Choroid plexus epithelial cell (primary cell): ENCODE measurements at regions not wholly inside any gene's neighbourhood (a gene's known extent, or its start where the extent isn't known, plus 50 kb on each side); places are given as distances from the start of the nearest gene placed in this dataset.

Source experiments
- DNase-seq: peaks from one replicate; pipeline ENCODE4 v3.0.0-alpha.2; 2010; ENCODE audit warnings: low read depth
- H3K4me3 ChIP-seq: 2 replicates; pipeline ENCODE4 v1.5.1; 2011; ENCODE audit warnings: low read depth, mild to moderate bottlenecking, control low read depth, low read length, moderate library complexity
- TF ChIP-seq, protein P1 (sequence below): conservative IDR thresholded peaks from 2 replicates; pipeline ENCODE4 v1.5.1; 2011; ENCODE audit warnings: low read depth, mild to moderate bottlenecking, control low read depth, inconsistent platforms, low read length, moderate library complexity

DNA sequence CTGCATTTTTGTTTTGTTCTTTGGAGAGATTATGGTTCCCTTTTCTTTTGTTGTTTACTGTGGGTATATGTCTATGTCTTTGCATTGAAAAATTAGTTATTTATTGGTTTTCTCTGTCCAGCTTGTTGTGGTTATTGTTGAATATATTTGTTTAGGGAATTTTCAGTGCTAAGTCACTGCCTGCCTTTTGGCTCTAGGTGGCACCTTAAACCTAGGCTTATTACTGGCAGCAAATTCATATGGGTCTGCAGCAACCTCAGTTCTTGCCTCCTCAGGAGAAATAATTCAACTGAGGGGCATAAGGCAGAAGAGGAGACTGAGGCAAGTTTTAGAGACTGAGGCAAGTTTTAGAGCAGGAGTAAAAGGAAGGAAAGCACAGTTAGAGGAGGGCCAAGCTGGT, 1157.3 kb upstream of the AGA start:
- no peak overlapping the region for H3K4me3 ChIP-seq
- no peak for DNase-seq
- TF ChIP-seq, protein P1, sequence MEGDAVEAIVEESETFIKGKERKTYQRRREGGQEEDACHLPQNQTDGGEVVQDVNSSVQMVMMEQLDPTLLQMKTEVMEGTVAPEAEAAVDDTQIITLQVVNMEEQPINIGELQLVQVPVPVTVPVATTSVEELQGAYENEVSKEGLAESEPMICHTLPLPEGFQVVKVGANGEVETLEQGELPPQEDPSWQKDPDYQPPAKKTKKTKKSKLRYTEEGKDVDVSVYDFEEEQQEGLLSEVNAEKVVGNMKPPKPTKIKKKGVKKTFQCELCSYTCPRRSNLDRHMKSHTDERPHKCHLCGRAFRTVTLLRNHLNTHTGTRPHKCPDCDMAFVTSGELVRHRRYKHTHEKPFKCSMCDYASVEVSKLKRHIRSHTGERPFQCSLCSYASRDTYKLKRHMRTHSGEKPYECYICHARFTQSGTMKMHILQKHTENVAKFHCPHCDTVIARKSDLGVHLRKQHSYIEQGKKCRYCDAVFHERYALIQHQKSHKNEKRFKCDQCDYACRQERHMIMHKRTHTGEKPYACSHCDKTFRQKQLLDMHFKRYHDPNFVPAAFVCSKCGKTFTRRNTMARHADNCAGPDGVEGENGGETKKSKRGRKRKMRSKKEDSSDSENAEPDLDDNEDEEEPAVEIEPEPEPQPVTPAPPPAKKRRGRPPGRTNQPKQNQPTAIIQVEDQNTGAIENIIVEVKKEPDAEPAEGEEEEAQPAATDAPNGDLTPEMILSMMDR, result no peak

- peak; percentile 3 for DNase-seq
- no peak overlapping the region for H3K4me3 ChIP-seq
- TF ChIP-seq, protein P1, result no peak
Observed at GRCh38 chr4:178602833-178603232, 1160.6 kb upstream of the AGA start.

- no peak overlapping the region for H3K4me3 ChIP-seq
- TF ChIP-seq, protein P1, result no peak
- no peak for DNase-seq
Observed at GRCh38 chr4:178611062-178611461, 1168.8 kb upstream of the AGA start.

- TF ChIP-seq, protein P1, result no peak
- no peak for DNase-seq
Observed at GRCh38 chr4:178612733-178613132, 1170.5 kb upstream of the AGA start.

GRCh38 chr4:178632415-178632814, 1190.2 kb upstream of the AGA start:
- TF ChIP-seq, protein P1, result no peak
- no peak overlapping the region for H3K4me3 ChIP-seq
- DNase-seq, result no peak

More at GRCh38 chr4:178612733-178613132, 1170.5 kb upstream of the AGA start:
- no peak overlapping the region for H3K4me3 ChIP-seq

- TF ChIP-seq, protein P1, result no peak
- no peak for DNase-seq
- no peak overlapping the region for H3K4me3 ChIP-seq
Observed at GRCh38 chr4:178633263-178633662, 1191.0 kb upstream of the AGA start.

DNA sequence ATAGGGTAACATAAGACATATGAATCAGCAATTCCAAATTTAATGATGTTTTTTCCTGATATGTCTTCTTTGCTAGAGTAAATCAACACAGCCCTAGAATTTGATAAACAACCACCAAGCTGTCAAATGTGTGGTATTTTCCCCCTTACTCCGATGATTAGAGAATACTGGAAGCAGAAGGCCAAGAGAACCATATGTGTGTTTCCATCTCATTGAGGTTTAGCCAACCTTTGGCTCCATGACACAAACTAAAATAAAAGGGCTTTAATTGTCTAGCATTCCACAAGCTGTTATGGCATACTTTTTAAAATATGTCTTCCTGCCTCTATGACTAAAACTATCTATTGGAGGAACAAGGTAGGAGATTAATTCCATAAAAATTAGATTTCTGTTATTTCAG, 1222.4 kb upstream of the AGA start:
- no peak overlapping the region for H3K4me3 ChIP-seq
- TF ChIP-seq, protein P1, result no peak
- no peak for DNase-seq
